Globus pallidus (tissue), 1 donor: ENCODE measurements at regions not wholly inside any gene's neighbourhood (a gene's known extent, or its start where the extent isn't known, plus 50 kb on each side); places are given as distances from the start of the nearest gene placed in this dataset.
"Not testable (repeated sequence)": the region's sequence is repeated elsewhere in the genome, so short reads cannot be mapped to it uniquely, and the experiment has no call there.

Experiments used
- DNase-seq: peaks from one replicate; pipeline ENCODE4 v3.0.0-alpha.2; 2015; ENCODE audit warnings: low spot score

DNA sequence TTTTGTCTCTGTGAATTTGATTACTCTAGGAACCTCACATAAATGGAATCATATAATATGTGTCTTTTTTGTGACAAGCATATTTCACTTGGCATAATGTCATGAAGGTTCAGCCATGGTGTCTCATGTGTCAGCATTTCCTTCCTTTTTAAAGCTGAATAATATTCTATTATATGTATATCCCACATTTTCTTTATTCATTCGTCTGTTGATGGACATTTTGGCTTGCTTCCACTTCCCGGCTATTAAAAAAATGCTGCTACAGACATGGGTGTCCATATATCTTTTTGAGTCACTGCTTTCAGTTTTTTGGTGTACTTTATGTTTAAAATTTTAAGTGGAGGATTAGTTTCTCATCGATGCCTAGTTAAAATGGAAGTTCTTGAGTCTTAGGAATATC is 59.8 kb upstream of the C5orf63 start:
- no peak for DNase-seq

DNA sequence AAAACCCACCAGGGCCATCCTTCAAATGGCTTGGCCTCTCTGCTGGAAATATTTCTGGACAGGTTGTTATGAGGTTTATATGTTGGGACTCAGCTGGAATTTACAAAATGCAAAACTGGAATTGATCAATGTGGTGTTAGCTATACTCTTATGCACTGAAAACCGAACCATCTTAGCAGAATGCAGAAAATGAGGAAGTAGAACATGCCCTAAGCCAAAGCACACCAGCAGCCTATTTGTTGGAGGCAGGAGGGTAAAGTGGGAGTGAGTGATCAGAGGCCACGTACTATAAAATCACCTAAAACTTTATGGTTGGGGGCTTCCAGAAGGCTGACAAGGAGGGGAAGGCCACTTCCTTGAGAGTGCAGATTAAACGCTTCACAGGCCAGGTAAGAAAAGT is 63.6 kb upstream of the C5orf63 start:
- DNase-seq, result no peak

DNA sequence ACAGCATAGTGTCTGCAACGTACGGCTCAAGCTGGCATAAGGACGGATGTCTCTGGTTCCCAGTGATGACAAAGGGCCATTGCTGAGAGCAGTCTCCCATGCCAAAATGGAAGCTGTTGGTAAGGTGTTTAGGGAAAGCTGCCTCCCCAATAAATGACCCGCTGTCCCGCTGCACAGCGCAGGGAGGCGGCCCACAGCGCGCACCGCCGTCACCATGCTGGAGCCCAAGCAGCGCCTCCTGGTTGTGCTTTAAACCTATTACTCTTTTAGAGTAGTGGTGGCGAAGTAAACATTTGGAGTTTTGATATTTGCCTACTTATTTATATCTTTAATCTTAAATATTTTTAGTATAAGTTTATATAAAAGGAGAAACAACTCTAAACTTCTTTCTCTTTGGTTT is 70.4 kb upstream of the C5orf63 start:
- no peak for DNase-seq

DNA sequence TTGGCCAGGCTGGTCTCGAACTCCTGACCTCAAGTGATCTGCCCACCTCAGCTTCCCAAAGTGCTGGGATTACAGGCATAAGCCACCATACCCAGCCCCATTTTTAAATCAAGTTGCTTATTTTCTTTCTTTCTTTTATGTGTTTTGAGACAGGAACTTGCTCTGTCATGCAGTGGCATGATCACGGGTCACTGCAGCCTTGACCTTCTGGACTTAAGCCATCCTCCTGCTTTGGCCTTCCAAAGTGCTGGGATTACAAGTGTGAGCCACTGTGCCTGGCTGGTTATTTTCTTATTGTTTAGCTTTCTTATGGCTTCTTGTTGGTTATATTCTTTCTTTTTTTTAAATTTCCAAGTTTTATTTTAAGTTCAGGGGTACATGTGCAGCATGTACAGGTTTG is 79.7 kb upstream of the C5orf63 start:
- DNase-seq, result no peak

DNA sequence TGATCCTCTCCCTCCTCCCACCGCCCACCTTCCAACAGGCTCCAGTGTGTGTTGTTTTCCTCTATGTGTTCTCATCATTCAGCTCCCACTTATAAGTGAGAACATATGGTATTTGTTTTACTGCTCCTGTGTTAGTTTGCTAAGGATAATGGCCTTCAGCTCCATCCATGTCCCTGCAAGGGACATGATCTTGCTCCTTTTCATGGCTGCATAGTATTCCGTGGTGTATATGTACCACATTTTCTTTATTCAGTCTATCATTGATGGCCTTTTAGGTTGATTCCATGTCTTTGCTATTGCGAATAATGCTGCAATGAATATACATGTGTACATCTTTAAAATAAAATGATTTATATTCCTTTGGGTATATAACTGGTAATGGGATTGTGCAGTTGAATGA is 80.2 kb upstream of the C5orf63 start:
- DNase-seq, result no peak

DNA sequence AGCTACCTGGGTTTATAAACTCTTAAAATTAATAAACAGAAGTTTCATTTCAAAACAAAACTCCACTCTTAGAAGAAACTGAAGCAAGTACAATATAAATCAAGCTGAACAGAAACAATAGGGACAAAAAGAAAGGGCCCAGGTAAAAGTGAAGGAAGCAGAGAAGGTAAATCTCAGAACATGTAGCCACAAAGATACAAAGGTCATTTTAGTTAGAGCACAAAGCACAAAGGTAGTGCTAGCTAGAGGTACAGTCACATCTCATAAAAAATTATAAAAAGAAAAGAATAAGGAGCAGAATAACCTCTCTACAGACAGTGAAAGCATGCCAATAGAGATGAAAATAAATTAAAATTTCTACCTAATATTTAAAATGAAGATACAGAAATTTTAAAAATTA is 90.4 kb upstream of the C5orf63 start:
- DNase-seq, result no peak

DNA sequence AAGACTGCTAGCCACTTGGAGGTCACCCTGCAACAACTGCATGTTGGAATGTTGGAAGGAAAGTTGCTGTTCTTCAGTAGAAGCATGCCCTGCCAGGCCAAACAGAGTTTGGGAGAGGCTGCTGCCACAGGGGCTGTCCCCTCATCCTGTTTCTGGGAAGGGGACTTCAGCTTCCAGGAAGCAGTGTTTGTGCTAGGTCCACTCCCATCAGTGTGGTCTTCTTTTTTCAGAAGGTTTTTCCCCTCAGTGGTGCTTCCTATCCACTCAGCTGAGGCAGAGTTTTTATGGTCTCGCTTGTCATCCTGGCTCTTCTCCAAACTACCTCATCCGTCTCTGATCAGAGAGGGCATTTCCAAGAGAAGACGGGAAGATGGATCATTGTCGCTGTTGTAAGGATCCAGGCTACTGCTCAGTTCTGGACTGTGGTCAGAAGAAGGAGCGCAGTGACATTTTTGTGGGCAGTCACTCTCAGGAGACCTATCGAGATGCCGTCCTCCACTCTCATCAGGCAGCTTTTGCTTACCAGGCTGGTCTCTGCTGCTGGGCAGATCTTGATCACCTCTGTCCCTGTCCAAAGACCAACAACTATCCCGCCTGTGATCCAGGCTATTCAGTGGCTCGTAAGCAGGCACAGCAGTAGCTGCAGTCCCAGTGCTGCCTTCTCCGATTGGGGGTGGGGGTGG is 97.8 kb upstream of the C5orf63 start:
- no peak for DNase-seq

DNA sequence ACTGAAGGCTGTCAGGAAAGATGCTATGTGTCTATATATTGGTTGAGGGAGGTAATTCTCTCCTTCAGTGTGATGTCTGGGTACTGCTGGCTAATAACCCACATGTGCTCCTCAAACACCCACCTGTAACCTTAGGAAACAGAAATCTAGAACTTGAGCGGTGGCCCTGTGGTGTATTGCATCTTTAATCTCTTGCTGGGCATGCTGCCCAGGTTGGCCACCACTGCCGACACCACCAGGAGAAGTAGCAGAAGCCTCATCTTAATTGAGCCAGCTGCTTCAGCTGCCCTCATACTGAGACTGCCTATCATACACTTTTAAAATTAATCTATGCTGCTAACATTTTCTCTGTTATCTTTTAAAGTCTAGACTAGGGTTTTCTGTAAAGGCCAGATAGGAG is 103.5 kb upstream of the C5orf63 start:
- no peak for DNase-seq

DNA sequence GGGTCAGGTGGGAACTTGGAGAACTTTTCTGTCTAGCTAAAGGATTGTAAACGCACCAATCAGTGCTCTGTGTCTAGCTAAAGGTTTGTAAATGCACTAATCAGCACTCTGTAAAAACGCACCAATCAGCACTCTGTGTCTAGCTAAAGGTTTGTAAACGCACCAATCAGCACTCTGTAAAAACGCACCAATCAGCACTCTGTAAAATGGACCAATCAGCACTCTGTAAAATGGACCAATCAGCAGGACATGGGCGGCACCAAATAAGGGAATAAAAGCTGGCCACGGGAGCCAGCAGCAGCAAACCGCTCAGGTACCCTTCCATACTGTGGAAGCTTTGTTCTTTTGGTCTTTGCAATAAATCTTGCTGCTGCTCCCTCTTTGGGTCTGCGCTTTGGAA is 108.0 kb upstream of the MEGF10 start:
- not testable (repeated sequence) for DNase-seq

DNA sequence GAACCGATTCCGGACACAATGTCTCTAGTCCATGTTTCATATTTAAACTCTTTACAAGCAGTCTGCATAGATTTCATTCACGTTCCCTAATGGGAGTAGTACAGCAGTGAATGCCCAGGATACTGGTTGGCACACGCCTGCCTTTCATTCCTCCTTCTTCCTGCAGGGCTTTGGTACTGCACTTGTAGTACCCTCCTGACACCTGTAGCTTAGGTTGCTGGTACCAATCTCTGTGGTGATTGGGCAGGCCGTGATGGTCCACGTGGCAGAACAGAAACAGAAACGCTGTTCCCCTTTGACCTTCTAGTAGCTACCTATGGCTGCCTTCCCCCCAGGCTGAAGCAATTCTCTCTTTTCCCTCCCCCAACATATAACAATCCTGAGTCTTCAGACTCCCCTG is 107.3 kb upstream of the MEGF10 start:
- DNase-seq, result no peak

DNA sequence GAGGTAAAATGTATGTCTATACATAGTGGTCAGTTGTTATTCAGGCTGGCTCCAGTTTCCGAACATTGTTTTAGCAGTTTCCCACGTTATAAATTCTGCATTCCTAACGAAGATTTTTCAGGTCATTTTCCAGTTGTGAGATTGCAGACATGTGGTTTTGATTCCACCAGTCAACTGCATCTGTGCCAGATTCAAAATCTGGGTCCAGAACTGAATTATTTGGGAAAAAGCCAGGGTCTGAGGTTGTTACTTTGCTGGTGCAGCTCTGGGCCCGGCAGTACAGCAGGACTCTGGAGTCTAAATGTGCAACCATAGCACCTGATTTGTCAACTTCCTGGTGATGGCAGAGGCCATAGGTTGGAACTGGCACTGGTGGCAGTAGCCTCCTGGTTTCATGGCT is 105.7 kb upstream of the MEGF10 start:
- DNase-seq, result no peak

DNA sequence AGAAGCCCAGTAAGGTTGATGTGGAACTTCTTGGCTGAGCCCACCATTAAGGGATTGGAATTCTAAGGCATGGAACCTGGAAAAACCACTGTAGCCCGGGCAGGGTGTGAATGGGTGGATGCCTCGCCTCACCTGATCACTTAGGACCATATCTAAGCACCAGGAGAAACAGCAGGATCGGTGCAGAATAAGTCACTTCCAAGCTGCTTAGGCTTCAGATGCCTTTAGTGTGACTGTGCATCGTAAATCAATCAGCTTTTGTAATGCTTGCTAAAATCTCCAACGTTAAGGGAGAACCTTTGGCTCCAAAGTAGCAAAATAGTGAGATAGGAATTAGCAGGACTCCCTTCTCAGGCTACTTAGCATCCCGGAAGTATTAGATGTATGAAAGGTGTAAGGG is 103.9 kb upstream of the MEGF10 start:
- no peak for DNase-seq

DNA sequence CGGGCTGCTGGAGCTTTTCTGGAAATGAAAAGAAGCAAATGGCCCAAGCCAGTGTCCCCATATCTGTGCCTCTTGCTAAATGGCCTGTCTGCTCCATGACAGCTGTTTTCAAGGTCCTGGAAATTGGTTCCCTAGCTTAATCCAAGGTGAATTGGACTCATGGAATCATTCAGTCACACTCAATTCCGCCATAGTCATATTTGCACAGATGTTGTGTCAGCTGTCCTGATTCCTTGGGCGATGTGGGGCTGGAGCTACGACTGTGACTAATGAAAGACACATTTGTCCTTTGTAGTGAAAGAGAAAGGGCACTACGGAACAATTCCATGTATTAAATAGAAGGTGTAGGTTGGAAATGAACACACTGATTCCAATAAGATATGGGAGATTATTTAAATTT is 102.9 kb upstream of the MEGF10 start:
- no peak for DNase-seq

DNA sequence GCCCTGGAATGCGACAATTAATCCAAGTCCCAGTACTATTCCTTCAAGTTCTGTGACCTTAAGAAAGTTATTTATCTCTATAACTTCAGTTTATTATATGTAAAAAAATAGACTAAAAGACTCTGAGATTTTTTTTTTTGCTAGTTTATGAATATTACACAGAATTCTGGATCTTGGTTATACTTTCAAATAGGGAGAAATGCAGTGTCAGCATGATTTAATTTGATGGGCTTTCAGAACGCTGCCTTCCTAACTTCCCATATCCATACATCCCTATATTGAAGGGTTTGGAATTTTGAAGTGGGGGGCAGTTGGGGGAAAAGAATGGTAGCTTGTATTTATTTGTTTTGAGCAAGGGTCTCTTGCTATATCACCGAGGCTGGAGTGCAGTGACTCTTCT is 98.4 kb upstream of the MEGF10 start:
- no peak for DNase-seq

DNA sequence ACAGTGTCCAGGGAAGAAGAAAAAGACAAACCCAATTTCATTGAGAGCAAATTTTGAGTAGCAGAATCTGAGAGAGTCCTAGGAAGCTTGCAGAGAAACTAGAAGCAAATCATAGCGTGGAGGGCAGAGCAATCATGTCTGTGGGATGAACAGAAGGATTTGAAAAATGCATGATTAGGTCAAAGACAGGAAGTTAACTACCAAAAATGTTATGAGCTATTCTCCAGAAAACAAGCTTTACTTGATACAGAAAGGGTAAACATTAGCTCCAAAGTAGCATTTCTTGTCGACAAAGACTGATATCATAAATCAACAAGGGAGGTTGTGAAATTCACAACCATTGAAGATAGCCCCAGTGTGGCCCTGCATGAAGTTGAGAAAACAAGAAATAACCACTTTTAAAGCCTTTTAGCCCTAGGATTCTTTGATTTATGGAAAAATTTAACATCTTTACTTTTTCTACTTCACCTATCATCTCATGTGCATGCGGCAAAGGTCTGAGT is 97.7 kb upstream of the MEGF10 start:
- DNase-seq, result no peak

DNA sequence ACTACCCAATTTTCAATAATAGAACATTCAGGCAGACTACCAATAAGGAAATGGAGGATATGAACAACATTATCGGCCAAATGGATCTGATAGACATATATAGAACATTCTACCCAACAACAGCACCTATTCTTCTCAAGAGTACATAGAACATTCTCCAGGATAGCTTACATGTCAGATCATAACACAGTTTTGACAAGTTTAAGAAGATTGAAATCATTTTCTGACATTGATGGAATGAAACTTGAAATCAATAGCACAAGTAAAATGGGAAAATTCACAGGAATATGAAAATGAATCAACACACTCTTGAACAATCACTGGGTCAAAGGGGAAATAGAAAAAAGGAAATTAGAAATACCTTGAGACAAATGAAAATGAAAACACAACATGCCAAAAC is 94.6 kb upstream of the MEGF10 start:
- no peak for DNase-seq

DNA sequence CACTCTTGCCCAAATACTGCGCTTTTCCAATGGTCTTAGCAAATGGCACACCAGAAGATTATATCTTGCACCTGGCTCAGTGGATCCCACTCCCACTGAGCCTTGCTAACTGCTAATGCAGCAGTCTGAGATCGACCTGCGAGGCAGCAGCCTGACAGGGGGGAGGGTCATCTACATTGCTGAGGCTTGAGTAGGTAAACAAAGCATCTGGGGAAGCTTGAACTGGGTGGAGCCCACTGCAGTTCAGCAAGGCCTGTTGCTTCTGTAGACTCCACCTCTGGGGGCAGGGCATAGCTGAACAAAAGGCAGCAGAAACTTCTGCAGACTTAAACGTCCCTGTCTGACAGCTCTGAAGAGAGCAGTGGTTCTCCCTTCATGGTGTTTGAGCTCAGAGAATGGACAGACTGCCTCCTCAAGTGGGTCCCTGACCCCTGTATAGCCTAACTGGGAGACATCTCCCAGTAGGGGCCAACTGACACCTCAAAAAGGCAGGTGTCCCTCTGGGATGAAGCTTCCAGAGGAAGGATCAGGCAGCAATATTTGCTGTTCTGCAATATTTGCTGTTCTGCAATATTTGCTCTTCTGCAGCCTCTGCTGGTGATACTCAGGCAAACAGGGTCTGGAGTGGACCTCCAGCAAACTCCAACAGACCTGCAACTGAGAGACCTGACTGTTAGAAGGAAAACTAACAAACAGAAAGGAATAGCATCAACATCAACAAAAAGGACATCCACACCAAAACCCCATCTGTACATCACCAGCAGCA is 93.0 kb upstream of the MEGF10 start:
- not testable (repeated sequence) for DNase-seq

DNA sequence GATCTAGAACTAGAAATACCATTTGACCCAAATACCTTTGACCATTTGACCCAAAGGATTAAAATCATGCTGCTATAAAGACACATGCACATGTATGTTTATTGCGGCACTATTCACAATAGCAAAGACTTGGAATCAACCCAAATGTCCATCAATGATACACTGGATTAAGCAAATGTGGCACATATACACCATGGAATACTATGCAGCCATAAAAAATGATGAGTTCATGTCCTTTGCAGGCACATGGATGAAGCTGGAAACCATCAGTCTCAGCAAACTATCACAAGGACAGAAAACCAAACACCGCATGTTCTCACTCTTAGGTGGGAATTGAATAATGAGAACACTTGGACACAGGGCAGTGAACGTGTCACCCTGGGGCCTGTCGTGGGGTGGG is 87.9 kb upstream of the MEGF10 start:
- not testable (repeated sequence) for DNase-seq

DNA sequence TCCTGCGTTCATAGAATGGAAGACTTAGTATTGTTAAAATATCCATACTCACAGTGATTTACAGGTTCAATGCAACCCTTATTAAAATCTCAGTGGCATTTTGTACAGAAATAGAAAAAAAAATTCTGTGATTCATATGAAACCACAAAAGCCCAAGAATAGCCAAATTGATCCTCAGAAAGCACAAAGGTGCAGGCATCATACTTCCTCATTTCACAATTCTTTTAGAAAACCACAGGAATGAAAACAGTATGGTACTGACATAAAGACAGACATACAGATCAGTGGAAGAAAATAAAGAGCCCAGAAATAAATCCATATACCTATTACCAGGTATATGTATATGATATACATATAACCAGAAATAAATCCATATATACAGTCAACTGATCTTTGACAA is 86.8 kb upstream of the MEGF10 start:
- no peak for DNase-seq

DNA sequence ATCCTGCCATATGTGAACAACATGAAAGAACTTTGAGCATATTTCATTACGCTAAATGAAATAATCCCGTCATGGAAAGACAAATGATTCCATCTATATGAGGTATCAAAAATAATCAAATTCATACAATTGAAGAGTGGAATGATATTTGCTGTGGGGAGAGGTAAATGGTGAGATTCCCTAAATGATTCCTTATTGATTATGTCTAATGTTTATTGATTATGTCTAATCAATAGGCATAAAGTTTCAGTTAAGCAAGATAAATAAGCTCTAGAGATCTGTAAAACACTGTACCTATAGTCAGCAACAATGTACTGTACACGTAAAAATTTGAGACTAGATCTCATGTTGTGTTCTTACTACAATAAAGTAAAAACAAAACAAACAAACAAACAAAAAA is 85.4 kb upstream of the MEGF10 start:
- DNase-seq, result no peak

DNA sequence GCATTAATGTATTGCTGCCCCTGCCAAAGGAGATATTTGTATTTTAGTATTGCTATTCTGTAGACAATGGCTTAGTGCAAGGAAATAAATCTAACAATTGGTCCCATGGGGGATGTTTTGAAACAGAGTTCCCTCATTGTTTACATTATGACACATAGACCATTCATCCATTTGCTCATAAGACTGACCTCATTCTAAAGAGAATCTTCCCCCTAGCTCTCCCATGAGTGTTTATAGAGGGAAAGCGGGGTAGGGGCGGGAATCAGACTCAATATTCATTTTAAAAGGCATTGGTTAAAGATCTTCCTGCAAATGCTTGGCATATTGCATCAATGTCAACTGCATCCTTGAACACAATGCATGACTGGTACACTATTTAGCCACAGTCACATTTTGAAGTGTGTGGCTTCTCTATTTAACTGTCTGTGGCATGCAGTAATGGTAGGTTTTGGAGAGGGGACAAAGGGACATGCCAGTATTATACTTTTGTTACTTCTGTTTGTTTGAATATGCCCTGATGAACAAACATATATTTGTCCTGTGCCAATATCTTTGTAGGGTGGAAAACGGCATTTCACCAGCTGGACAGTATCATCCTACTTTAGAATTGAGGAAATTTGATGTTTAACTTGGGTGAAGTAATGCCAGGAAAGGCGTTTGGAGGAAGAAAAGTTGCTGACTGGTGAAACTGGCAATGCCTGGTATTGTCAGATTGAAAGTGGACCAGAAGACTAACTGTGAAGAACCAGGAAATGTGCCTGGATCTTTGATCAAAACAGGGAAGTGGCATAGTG is 84.1 kb upstream of the MEGF10 start:
- DNase-seq, result no peak

DNA sequence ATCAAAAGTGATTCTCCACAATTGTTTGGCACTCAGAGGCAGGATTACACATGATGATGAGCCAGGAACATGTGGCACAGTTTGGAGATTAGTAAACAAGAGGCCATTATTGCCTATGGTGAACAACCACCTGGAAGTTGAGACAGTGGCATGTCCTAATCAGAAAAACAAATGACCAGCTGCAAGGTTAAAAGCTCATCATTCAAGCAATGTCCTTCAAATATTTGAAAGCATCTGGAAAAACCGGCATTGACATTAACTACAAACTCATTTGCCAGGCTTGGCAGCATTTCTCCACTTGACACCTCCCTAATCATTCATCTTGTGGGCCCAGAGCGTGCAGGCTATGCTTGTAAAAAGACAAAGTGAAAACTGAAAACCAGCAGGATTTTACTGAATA is 80.6 kb upstream of the MEGF10 start:
- DNase-seq, result no peak

DNA sequence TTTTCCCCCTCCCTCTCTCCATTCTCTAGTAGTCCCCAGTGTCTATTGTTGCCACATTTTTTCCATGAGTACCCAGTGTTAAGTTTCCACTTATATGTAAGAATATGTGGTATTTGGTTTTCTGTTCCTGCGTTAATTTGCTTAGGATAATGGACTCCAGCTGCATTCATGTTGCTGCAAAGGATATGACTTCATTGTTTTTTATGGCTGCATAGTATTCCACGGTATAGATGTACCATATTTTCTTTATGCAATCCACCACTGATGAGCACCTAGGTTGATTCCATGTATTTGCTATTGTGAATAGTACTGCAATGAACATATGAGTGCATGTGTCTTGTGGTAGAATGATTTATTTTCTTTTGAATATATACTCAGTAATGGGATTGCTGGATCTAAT is 77.4 kb upstream of the MEGF10 start:
- DNase-seq, result no peak
